ENCODE measurements at regions not wholly inside any gene's neighbourhood (a gene's known extent, or its start where the extent isn't known, plus 50 kb on each side); places are given as distances from the start of the nearest gene placed in this dataset.

- Histone ChIP-seq H2AFZ (ENCODE audit: low read depth, low read length) (no peak overlapping the region), H3K27me3 (ENCODE audit: control insufficient read depth in 2 of 2, insufficient read depth in 2 of 2, low read length in 2 of 2) (no peaks in the 10 kb centered on the region), H3K36me3 (ENCODE audit: control insufficient read depth in 2 of 2, extremely low read depth in 1 of 2, insufficient read depth in 2 of 2, low read length in 2 of 2) (no peaks in the 10 kb centered on the region), H3K4me1 (ENCODE audit: control insufficient read depth, extremely low read depth, insufficient read depth, low read length) (no peaks in the 10 kb centered on the region), H3K4me2 (ENCODE audit: insufficient read depth, low read length) (no peak overlapping the region), H3K4me3 (replicated peaks in 1 of 3; ENCODE audit: insufficient read depth in 1 of 3, low read depth in 1 of 3, low read length in 3 of 3) (no peak overlapping the region), H3K9me3 (replicated peaks; ENCODE audit: control insufficient read depth, insufficient read depth, low read length) (peaks cover 4% of the 10 kb centered on the region), H4K20me1 (replicated peaks; ENCODE audit: control insufficient read depth, extremely low read depth, insufficient read depth, low read length) (no peaks in the 10 kb centered on the region), H3K79me2 (ENCODE audit: control insufficient read depth, insufficient read depth, low read length) (no peaks in the 10 kb centered on the region), H3K9ac (replicated peaks; ENCODE audit: extremely low read depth, insufficient read depth, low read length) (no peak overlapping the region), H3K27ac (ENCODE audit: insufficient read depth, low read depth, low read length) (no peak overlapping the region), H3K9me1 (replicated peaks; ENCODE audit: control insufficient read depth, extremely low read depth, insufficient read depth, low read length) (no peaks in the 10 kb centered on the region)
- no TSS peak for BruUV-seq (replicated peaks)
- no peak for TF ChIP-seq EZH2 (IDR thresholded peaks at IDR 0.05; ENCODE audit: borderline replicate concordance, low read depth, low read length, severe bottlenecking)
- TF ChIP-seq MYC (IDR thresholded peaks at IDR 0.05; ENCODE audit: low read depth, low read length) = no peak
- TF ChIP-seq POLR2A (IDR thresholded peaks at IDR 0.05; ENCODE audit: low read depth, low read length) = no peak
- TF ChIP-seq GATA2 (IDR thresholded peaks at IDR 0.05; ENCODE audit: insufficient read depth, insufficient read length, low read depth, low read length) = no peak
- TF ChIP-seq CTCF (IDR thresholded peaks at IDR 0.05; ENCODE audit: extremely low read depth in 1 of 2, insufficient read depth in 1 of 2, low read depth in 1 of 2, low read length in 2 of 2) = no peak
- TF ChIP-seq FOS (IDR thresholded peaks at IDR 0.05; ENCODE audit: borderline replicate concordance, insufficient read depth, low read length) = no peak
- DNase-seq (ENCODE audit: low read depth, low spot score) = no peak
- intact Hi-C loops (cut with micrococcal nuclease) (no loop called here), dilution Hi-C loops (cut with MboI; ENCODE audit: extremely low pct_ligation_motif_present, low sequenced_read_pairs) (no loop called here)
- FAIRE-seq = no peak
- ChIA-PET CTCF (no interaction called here), POLR2A (no interaction called here)
These were observed 186.6 kb downstream of the SALL1 start for GRCh38 chr16:50964491-50964890.

GRCh38 chr16:50961952-50962351 is 189.1 kb downstream of the SALL1 start:
- Histone ChIP-seq H3K4me3 (replicated peaks in 1 of 3; ENCODE audit: insufficient read depth in 1 of 3, low read depth in 1 of 3, low read length in 3 of 3) (no peak overlapping the region), H3K4me1 (ENCODE audit: control insufficient read depth, extremely low read depth, insufficient read depth, low read length) (no peaks in the 10 kb centered on the region), H3K27ac (ENCODE audit: insufficient read depth, low read depth, low read length) (no peak overlapping the region), H2AFZ (ENCODE audit: low read depth, low read length) (no peak overlapping the region), H4K20me1 (replicated peaks; ENCODE audit: control insufficient read depth, extremely low read depth, insufficient read depth, low read length) (no peaks in the 10 kb centered on the region), H3K4me2 (ENCODE audit: insufficient read depth, low read length) (no peak overlapping the region), H3K9me1 (replicated peaks; ENCODE audit: control insufficient read depth, extremely low read depth, insufficient read depth, low read length) (no peaks in the 10 kb centered on the region), H3K79me2 (ENCODE audit: control insufficient read depth, insufficient read depth, low read length) (no peaks in the 10 kb centered on the region), H3K9ac (replicated peaks; ENCODE audit: extremely low read depth, insufficient read depth, low read length) (no peak overlapping the region), H3K9me3 (replicated peaks; ENCODE audit: control insufficient read depth, insufficient read depth, low read length) (peaks cover 2% of the 10 kb centered on the region), H3K27me3 (ENCODE audit: control insufficient read depth in 2 of 2, insufficient read depth in 2 of 2, low read length in 2 of 2) (no peaks in the 10 kb centered on the region), H3K36me3 (ENCODE audit: control insufficient read depth in 2 of 2, extremely low read depth in 1 of 2, insufficient read depth in 2 of 2, low read length in 2 of 2) (no peaks in the 10 kb centered on the region)
- intact Hi-C loops (cut with micrococcal nuclease) (no loop called here), dilution Hi-C loops (cut with MboI; ENCODE audit: extremely low pct_ligation_motif_present, low sequenced_read_pairs) (no loop called here)
- no peak for FAIRE-seq
- TF ChIP-seq POLR2A (IDR thresholded peaks at IDR 0.05; ENCODE audit: low read depth, low read length) (no peak), JUN (IDR thresholded peaks at IDR 0.05; ENCODE audit: borderline replicate concordance, insufficient read depth, insufficient read length, low read depth) (no peak), POLR2AphosphoS5 (IDR thresholded peaks at IDR 0.05; ENCODE audit: insufficient read depth, low read depth, low read length) (no peak), GATA2 (IDR thresholded peaks at IDR 0.05; ENCODE audit: insufficient read depth, insufficient read length, low read depth, low read length) (no peak), EZH2 (IDR thresholded peaks at IDR 0.05; ENCODE audit: borderline replicate concordance, low read depth, low read length, severe bottlenecking) (no peak), MYC (IDR thresholded peaks at IDR 0.05; ENCODE audit: low read depth, low read length) (no peak), FOS (IDR thresholded peaks at IDR 0.05; ENCODE audit: borderline replicate concordance, insufficient read depth, low read length) (no peak)
- ChIA-PET POLR2A (no interaction called here), CTCF (no interaction called here)
- no peak for DNase-seq (ENCODE audit: low read depth, low spot score)
- BruUV-seq (replicated peaks) = no TSS peak

Measured in endothelial cell of umbilical vein (primary cell).